ENCODE measurements at regions not wholly inside any gene's neighbourhood (a gene's known extent, or its start where the extent isn't known, plus 50 kb on each side); places are given as distances from the start of the nearest gene placed in this dataset.

- no peak for DNase-seq (ENCODE audit: extremely low read depth, low read depth)
These were observed 616.6 kb downstream of the IRX1 start for GRCh38 chr5:4212071-4212739.

GRCh38 chr5:4212981-4213819, 617.6 kb downstream of the IRX1 start:
- DNase-seq (ENCODE audit: extremely low read depth, low read depth) = no peak

GRCh38 chr5:4215143-4215542, 619.5 kb downstream of the IRX1 start:
- DNase-seq (ENCODE audit: extremely low read depth, low read depth) = no peak

- no peak for DNase-seq (ENCODE audit: extremely low read depth, low read depth)
These were observed 620.5 kb downstream of the IRX1 start for GRCh38 chr5:4216142-4216541.

- no peak for DNase-seq (ENCODE audit: extremely low read depth, low read depth)
These were observed 624.4 kb downstream of the IRX1 start for GRCh38 chr5:4220016-4220415.

- no peak for DNase-seq (ENCODE audit: extremely low read depth, low read depth)
These were observed 625.4 kb downstream of the IRX1 start for GRCh38 chr5:4221048-4221447.

GRCh38 chr5:4222147-4222546, 626.5 kb downstream of the IRX1 start:
- no peak for DNase-seq (ENCODE audit: extremely low read depth, low read depth)

GRCh38 chr5:4222821-4223220, 627.2 kb downstream of the IRX1 start:
- no peak for DNase-seq (ENCODE audit: extremely low read depth, low read depth)

GRCh38 chr5:4225741-4226140, 630.1 kb downstream of the IRX1 start:
- DNase-seq (ENCODE audit: extremely low read depth, low read depth) = no peak

GRCh38 chr5:4226565-4226964, 630.9 kb downstream of the IRX1 start:
- DNase-seq (ENCODE audit: extremely low read depth, low read depth) = no peak

GRCh38 chr5:4228708-4229107, 633.1 kb downstream of the IRX1 start:
- no peak for DNase-seq (ENCODE audit: extremely low read depth, low read depth)

GRCh38 chr5:4229414-4230292, 634.0 kb downstream of the IRX1 start:
- no peak for DNase-seq (ENCODE audit: extremely low read depth, low read depth)

GRCh38 chr5:4230471-4230785, 634.8 kb downstream of the IRX1 start:
- no peak for DNase-seq (ENCODE audit: extremely low read depth, low read depth)

- DNase-seq (ENCODE audit: extremely low read depth, low read depth) = no peak
These were observed 635.4 kb downstream of the IRX1 start for GRCh38 chr5:4230786-4231641.

- no peak for DNase-seq (ENCODE audit: extremely low read depth, low read depth)
These were observed 636.5 kb downstream of the IRX1 start for GRCh38 chr5:4232084-4232483.

GRCh38 chr5:4233671-4234070, 638.0 kb downstream of the IRX1 start:
- DNase-seq (ENCODE audit: extremely low read depth, low read depth) = no peak

- no peak for DNase-seq (ENCODE audit: extremely low read depth, low read depth)
These were observed 648.0 kb downstream of the IRX1 start for GRCh38 chr5:4243479-4244264.

- no peak for DNase-seq (ENCODE audit: extremely low read depth, low read depth)
These were observed 648.7 kb downstream of the IRX1 start for GRCh38 chr5:4244306-4244705.

GRCh38 chr5:4245076-4245475, 649.4 kb downstream of the IRX1 start:
- DNase-seq (ENCODE audit: extremely low read depth, low read depth) = no peak

GRCh38 chr5:4245511-4245910, 649.9 kb downstream of the IRX1 start:
- DNase-seq (ENCODE audit: extremely low read depth, low read depth) = no peak

Measured in NCI-H460 (cell line).